GM19351 (cell line): ENCODE measurements at regions not wholly inside any gene's neighbourhood (a gene's known extent, or its start where the extent isn't known, plus 50 kb on each side); places are given as distances from the start of the nearest gene placed in this dataset.

Experiments used
- ATAC-seq: cut with Tn5 transposase; IDR thresholded peaks from one replicate; pipeline ENCODE4 v1.9.1; 2021; ENCODE audit warnings: mild to moderate bottlenecking, moderate library complexity; ENCODE audit not compliant: unreplicated experiment

- no peak for ATAC-seq
Observed at GRCh38 chr5:61948151-61948550, 357.9 kb upstream of the KIF2A start.

- ATAC-seq, result no peak
Observed at GRCh38 chr5:61949054-61949678, 356.8 kb upstream of the KIF2A start.

DNA sequence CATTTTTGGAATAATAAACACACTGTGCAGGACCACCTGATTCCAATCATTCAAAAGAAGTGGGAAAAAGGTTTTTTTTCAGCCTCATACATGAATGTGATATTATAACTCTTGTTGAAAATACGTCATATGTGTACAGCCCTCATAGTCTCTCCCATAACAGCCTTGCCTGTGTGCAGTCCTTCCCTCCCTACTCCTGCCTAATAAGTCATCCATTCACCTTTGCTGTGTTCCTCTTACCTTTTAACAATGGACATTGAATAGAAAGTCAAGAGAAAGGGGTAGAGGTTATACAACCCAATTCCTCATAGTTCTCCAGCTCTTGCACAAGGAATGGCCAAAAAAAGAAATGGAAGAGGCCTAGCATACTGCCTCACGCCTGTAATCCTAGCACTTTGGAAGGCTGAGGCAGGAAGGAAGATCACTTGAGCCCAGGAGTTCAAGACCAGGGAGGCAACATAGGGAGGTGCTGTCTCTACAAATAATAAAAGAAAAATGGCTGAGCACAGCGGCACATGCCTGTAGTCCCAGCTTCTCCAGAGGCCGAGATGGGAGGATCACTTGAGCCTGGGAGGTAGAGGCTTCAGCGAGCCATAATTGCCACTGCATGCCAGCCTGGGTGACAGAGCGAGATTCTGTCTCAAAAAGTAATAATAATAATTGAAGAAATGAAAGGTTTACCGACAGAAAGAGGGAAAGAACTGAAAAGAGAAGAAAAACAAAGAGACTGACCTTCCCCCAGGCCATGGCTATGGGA lies 356.1 kb upstream of the KIF2A start:
- ATAC-seq, result no peak

DNA sequence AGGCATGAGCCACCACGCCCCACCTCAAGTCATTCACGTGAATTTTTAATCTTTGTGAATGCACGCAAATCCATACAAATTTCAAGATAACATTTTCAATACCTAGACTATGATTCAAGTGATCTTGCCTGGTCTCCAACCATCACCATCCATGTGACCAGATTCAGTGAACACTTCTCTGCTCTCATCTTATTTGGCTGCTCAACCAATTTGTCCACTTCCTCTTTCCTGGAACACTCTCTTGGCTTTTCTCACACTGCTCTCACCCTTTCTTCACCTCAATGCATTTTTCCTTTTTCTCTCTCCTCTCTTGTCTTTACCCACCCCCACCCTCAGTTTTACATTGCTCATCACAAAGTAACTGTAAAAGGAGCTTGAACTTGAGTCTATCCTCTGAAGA lies 354.7 kb upstream of the KIF2A start:
- ATAC-seq, result no peak

DNA sequence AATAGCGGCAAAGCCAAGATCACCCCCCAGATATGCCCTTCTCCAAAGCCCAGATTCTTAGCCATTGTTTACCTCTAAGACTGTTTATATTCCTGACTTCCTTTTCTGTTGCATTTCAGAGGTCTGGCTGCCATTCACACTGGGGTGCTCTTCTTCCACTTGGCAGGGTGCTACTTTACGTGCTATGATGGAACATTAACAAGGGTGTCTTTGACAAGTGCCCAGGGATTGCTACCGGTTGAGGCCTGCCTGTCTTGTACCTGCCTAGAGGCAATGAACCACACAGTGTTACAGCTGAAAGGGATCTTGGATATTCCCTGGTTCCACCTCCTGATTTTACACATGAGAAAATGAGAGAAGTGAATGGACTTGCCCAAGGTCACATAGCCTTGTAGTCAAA lies 352.1 kb upstream of the KIF2A start:
- ATAC-seq, result no peak

GRCh38 chr5:61964201-61964600 lies 341.8 kb upstream of the KIF2A start:
- no peak for ATAC-seq

DNA sequence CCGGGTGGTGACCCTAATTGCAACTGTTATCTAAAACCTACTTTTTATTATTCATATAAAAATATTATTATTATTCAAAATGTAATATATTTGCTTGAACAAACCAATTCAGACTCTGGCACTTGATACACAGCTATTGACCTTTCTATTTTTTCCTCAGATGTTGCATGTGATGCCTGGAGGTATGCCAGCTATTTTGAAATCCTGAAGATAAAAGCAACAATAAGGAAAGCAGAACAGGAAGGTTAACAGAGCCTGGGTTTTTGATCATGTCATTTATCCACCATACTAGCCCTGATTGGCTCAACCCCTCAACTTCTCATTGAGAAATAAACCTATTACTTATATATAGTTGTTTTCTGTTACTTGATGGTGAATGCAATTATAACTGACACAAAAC lies 340.9 kb upstream of the KIF2A start:
- no peak for ATAC-seq

DNA sequence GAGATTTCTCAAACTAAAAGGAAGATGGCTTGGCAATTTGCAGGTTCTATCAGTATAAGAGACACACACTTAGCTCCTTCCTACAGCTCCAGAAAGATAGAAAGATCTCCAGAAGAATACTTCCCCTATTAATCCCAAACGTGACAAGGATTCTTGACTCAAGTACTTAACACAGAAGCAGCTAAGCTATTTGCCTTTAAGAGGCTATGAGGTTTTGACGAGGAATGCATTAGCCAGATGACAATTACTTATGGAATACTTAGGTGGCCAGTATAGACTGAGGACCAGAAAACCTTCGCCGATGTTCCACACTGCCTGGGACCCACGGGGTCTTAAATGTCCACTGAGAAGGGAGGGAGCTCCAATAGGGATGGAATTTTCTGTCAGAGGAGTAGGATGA lies 340.5 kb upstream of the KIF2A start:
- ATAC-seq, result no peak

- no peak for ATAC-seq
Observed at GRCh38 chr5:61966296-61966955, 339.6 kb upstream of the KIF2A start.

DNA sequence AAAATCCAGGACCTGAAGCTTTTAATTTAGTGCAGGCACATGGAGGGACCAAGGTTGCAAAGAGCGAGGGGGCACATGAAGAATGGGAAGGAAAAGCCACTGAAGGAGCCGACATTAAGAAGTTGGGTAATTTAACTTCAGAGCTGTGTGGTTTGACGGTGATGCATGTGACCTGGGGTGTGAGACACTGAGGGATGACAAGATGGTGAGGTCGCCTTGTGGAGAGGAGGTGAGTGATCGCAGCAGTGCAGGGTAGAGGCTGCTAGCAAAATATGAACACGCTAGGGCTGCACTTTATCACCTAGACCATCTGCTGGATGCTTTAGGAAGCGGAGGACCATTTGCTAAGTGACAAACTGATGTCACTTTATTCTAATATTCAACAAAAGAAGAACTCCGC lies 339.0 kb upstream of the KIF2A start:
- ATAC-seq, result no peak

- ATAC-seq, result no peak
Observed at GRCh38 chr5:61967681-61968080, 338.3 kb upstream of the KIF2A start.

DNA sequence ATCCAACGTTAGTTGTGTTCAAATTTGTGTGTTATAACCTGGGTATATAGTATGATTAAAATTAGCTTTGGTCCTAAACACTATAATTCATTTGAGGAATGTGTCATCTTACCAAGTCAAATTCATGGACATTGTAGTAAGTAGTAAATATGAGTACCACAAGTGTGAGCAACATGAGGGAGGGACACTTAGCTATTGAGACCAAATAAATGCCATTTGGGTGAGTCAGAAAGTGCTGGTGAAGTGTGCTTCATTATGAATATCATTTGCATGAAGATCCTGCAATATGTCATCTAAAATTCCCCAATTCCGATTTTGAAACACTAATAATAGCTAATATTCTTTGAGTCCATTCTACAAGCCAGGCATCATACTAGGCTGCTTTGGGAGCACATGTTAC lies 336.7 kb upstream of the KIF2A start:
- no peak for ATAC-seq

GRCh38 chr5:61969755-61970154 lies 336.3 kb upstream of the KIF2A start:
- ATAC-seq, result no peak

- ATAC-seq, result no peak
Observed at GRCh38 chr5:61970218-61970617, 335.8 kb upstream of the KIF2A start.

- ATAC-seq, result peak; percentile 86
Observed at GRCh38 chr5:61974680-61975079, 331.3 kb upstream of the KIF2A start.

DNA sequence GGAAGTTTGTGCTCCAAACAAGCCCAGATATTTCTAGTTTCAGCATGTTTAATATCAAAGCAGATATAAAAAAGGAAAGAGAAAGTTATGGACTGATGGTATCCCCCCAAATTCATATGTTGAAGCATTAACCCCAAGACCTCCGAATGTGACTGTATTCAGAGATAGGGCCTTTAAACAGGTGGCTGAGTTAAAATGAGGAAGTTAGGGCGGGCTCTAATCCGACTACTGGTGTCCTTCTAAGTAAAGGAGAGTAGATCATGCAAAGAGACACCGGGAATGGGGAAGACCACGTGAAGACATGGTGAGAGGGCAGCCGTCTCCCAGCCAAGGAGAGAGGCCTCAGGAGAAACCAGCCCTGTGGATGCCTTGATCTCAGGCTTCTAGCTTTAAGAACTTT lies 324.1 kb upstream of the KIF2A start:
- ATAC-seq, result no peak

DNA sequence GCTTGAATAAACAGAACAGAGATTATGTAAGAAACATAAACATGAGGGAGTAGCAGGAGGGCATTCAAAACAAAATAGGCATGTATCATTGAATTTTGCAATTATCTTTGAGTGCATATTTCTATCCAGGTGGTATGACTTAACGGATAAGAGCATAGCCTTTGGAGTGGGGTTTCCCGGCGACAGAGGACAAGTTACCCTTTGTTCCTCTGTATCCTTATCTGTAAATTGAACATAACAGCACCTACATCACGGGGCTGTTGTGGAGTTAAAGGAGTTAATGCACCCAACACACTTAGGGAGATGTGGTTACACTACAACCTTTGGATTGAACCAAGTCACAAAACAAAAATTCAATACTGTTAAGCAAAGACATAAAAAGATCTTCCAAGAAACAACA lies 314.6 kb upstream of the KIF2A start:
- ATAC-seq, result no peak

DNA sequence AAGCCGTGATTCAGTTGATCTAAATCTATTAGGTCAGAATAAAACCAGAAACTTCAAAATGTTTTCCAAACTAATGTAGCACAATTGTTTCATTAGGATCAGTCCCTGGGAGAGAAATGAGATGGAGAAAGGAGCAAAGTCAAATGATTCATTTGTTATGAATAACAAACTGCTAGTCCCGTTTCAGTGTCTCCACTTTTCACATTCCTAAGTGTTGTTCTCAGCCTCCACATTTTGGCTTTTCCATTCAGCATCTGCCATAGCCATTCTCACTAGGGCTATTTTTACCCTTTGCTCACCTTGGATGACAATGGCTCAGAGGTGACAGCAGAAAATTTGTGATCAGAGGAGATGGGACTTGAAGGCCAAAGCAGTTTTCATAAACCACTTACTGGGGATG lies 314.1 kb upstream of the KIF2A start:
- ATAC-seq, result no peak

DNA sequence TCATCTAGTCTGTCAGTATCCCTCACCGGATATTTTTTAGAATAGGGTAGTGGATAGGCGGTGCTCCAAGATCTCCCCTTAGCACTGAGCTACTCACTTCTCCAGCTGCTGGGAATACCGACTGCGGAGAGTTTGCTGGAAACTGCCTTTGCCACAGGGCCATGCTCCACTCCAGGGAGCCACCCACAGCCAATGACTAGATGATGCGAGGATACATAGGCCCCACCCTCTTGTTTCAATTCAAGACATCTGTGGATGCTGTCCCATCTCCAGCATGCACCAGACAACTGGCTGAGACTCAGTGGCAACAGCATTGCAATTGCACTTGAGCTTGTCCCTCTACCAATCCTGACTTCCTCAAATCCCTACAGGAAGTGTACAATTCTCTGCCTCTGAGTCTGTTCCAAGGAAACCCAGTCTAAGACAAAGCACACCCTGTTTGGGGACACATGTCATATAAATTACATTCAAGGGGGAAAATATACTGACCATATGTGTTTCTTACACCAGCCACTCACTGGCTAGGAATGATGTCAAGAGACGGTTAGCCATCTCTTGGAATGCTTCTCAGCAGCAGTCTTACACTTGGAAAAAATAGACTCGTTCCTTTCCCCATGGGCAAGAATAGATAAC lies 312.6 kb upstream of the KIF2A start:
- no peak for ATAC-seq

DNA sequence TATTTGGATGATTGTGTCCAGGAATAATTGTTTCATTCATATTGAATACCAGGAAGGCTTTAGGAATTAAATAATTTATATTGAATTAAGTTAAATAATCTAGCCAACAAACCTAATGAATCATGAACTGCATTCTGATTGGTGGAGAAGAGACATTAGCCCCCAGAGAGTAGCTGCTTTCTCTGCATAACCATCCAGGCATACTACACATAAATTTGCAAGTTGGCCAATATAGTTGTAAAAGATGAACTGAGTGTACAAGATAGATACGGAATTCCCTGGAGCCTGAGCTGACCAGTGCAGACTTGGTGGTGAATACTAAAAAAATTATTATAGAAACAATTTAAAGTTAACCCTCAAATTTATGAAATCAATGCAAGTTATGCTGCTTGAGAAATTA lies 311.8 kb upstream of the KIF2A start:
- ATAC-seq, result no peak

- ATAC-seq, result no peak
Observed at GRCh38 chr5:61995486-61995885, 310.5 kb upstream of the KIF2A start.

GRCh38 chr5:61999371-61999770 lies 306.6 kb upstream of the KIF2A start:
- no peak for ATAC-seq
